GM19240 (cell line): ENCODE measurements at regions not wholly inside any gene's neighbourhood (a gene's known extent, or its start where the extent isn't known, plus 50 kb on each side); places are given as distances from the start of the nearest gene placed in this dataset.

Experiments
- DNase-seq: peaks from one replicate; pipeline ENCODE4 v3.0.0; 2011; ENCODE audit warnings: low spot score; ENCODE audit not compliant: insufficient read length

- no peak for DNase-seq
These were observed 238.4 kb upstream of the JUN start for GRCh38 chr1:59022199-59022598.

- no peak for DNase-seq
These were observed 239.0 kb upstream of the JUN start for GRCh38 chr1:59022799-59023198.

GRCh38 chr1:59025201-59025600 lies 241.4 kb upstream of the JUN start:
- no peak for DNase-seq

GRCh38 chr1:59025898-59026426 lies 242.1 kb upstream of the JUN start:
- peak; percentile 51 for DNase-seq

GRCh38 chr1:59026472-59026948 lies 242.7 kb upstream of the JUN start:
- no peak for DNase-seq

GRCh38 chr1:59027177-59027576 lies 243.3 kb upstream of the JUN start:
- no peak for DNase-seq

- DNase-seq = no peak
These were observed 244.2 kb upstream of the JUN start for GRCh38 chr1:59028048-59028447.

GRCh38 chr1:59029411-59030167 lies 245.7 kb upstream of the JUN start:
- no peak for DNase-seq

- no peak for DNase-seq
These were observed 248.4 kb upstream of the JUN start for GRCh38 chr1:59032228-59032627.

GRCh38 chr1:59033761-59034160 lies 249.9 kb upstream of the JUN start:
- DNase-seq = no peak

GRCh38 chr1:59034925-59035324 lies 251.1 kb upstream of the JUN start:
- DNase-seq = no peak

GRCh38 chr1:59039551-59039950 lies 255.7 kb upstream of the JUN start:
- DNase-seq = no peak

GRCh38 chr1:59040486-59040885 lies 256.4 kb upstream of the FGGY start:
- DNase-seq = no peak

GRCh38 chr1:59041646-59042277 lies 255.1 kb upstream of the FGGY start:
- DNase-seq = no peak

GRCh38 chr1:59043796-59044195 lies 253.1 kb upstream of the FGGY start:
- DNase-seq = no peak

- no peak for DNase-seq
These were observed 252.3 kb upstream of the FGGY start for GRCh38 chr1:59044535-59045121.

GRCh38 chr1:59045137-59045536 lies 251.8 kb upstream of the FGGY start:
- DNase-seq = no peak

GRCh38 chr1:59045636-59046035 lies 251.3 kb upstream of the FGGY start:
- DNase-seq = no peak

- DNase-seq = no peak
These were observed 250.8 kb upstream of the FGGY start for GRCh38 chr1:59046134-59046533.

- peak; percentile 74 for DNase-seq
These were observed 250.2 kb upstream of the FGGY start for GRCh38 chr1:59046730-59047157.

- no peak for DNase-seq
These were observed 245.9 kb upstream of the FGGY start for GRCh38 chr1:59051007-59051406.

GRCh38 chr1:59052166-59052590 lies 244.7 kb upstream of the FGGY start:
- no peak for DNase-seq
